ENCODE measurements at regions not wholly inside any gene's neighbourhood (a gene's known extent, or its start where the extent isn't known, plus 50 kb on each side); places are given as distances from the start of the nearest gene placed in this dataset.

- TF ChIP-seq TAF1 (IDR thresholded peaks at IDR 0.05; ENCODE audit: borderline replicate concordance, insufficient read depth, low read length) (no peak), SIN3A (IDR thresholded peaks at IDR 0.05; ENCODE audit: borderline replicate concordance, insufficient read depth, low read length) (no peak), REST (IDR thresholded peaks at IDR 0.05; ENCODE audit: insufficient read depth in 1 of 2, low read depth in 2 of 2, low read length in 2 of 2) (no peak), FOXP2 (optimal IDR thresholded peaks at IDR 0.05; ENCODE audit: borderline replicate concordance, extremely low read depth, extremely low read length, insufficient read depth) (no peak), POLR2AphosphoS5 (IDR thresholded peaks at IDR 0.05; ENCODE audit: low read depth, low read length) (no peak)
These were observed 642.2 kb downstream of the SH2D4B start for GRCh38 chr10:81179805-81180452.

GRCh38 chr10:81182296-81182695 is 644.6 kb downstream of the SH2D4B start:
- TF ChIP-seq SIN3A (IDR thresholded peaks at IDR 0.05; ENCODE audit: borderline replicate concordance, insufficient read depth, low read length) = no peak
- TF ChIP-seq TAF1 (IDR thresholded peaks at IDR 0.05; ENCODE audit: borderline replicate concordance, insufficient read depth, low read length) = no peak
- no peak for TF ChIP-seq FOXP2 (optimal IDR thresholded peaks at IDR 0.05; ENCODE audit: borderline replicate concordance, extremely low read depth, extremely low read length, insufficient read depth)
- no peak for TF ChIP-seq POLR2AphosphoS5 (IDR thresholded peaks at IDR 0.05; ENCODE audit: low read depth, low read length)
- no peak for TF ChIP-seq REST (IDR thresholded peaks at IDR 0.05; ENCODE audit: insufficient read depth in 1 of 2, low read depth in 2 of 2, low read length in 2 of 2)

- no peak for TF ChIP-seq TAF1 (IDR thresholded peaks at IDR 0.05; ENCODE audit: borderline replicate concordance, insufficient read depth, low read length)
- TF ChIP-seq SIN3A (IDR thresholded peaks at IDR 0.05; ENCODE audit: borderline replicate concordance, insufficient read depth, low read length) = no peak
- no peak for TF ChIP-seq POLR2AphosphoS5 (IDR thresholded peaks at IDR 0.05; ENCODE audit: low read depth, low read length)
- TF ChIP-seq FOXP2 (optimal IDR thresholded peaks at IDR 0.05; ENCODE audit: borderline replicate concordance, extremely low read depth, extremely low read length, insufficient read depth) = no peak
- TF ChIP-seq REST (IDR thresholded peaks at IDR 0.05; ENCODE audit: insufficient read depth in 1 of 2, low read depth in 2 of 2, low read length in 2 of 2) = no peak
These were observed 654.6 kb downstream of the SH2D4B start for GRCh38 chr10:81192221-81192788.

- TF ChIP-seq REST (IDR thresholded peaks at IDR 0.05; ENCODE audit: insufficient read depth in 1 of 2, low read depth in 2 of 2, low read length in 2 of 2) (no peak), FOXP2 (optimal IDR thresholded peaks at IDR 0.05; ENCODE audit: borderline replicate concordance, extremely low read depth, extremely low read length, insufficient read depth) (no peak), POLR2AphosphoS5 (IDR thresholded peaks at IDR 0.05; ENCODE audit: low read depth, low read length) (no peak), SIN3A (IDR thresholded peaks at IDR 0.05; ENCODE audit: borderline replicate concordance, insufficient read depth, low read length) (no peak), TAF1 (IDR thresholded peaks at IDR 0.05; ENCODE audit: borderline replicate concordance, insufficient read depth, low read length) (no peak)
These were observed 663.1 kb downstream of the SH2D4B start for GRCh38 chr10:81200801-81201200.

Data from PFSK-1 (cell line).